ENCODE measurements at regions not wholly inside any gene's neighbourhood (a gene's known extent, or its start where the extent isn't known, plus 50 kb on each side); places are given as distances from the start of the nearest gene placed in this dataset.

DNA sequence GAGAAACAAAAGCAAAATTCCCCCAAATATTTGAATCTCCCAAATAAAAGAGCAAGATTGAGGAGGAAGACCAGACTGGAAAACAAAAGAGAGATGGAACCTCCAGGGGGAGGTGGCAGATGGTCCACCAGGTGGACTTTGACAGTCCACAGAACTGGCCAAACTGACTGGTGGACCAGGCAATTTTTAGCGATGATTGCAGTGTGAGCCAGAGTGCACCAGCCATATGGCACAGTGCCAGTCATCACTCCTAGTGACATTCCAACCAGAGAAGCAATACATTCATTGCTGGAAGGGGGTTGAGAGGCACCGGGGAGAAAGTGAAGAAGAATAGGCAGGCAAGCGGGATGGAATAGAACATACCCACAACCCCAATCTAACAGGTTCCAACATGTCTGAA is 182.9 kb downstream of the EXOC5 start:
- no peak overlapping the region for H3K27ac ChIP-seq (ENCODE audit: low read length)
- no peaks in the 10 kb centered on the region for H3K79me2 ChIP-seq (replicated peaks; ENCODE audit: insufficient read depth, low read length)
- no peaks in the 10 kb centered on the region for H3K36me3 ChIP-seq (ENCODE audit: insufficient read depth, low read length)
- no peaks in the 10 kb centered on the region for H3K9me2 ChIP-seq (ENCODE audit: insufficient read depth, low read length)
- no peaks in the 10 kb centered on the region for H3K9me3 ChIP-seq (ENCODE audit: low read length)
- H3K4me3 ChIP-seq (ENCODE audit: low read length), result no peak overlapping the region
- TF ChIP-seq POLR2AphosphoS5 (IDR thresholded peaks at IDR 0.05) (no peak), MXI1 (conservative IDR thresholded peaks at IDR 0.05; ENCODE audit: poor library complexity, severe bottlenecking) (no peak), EP300 (conservative IDR thresholded peaks at IDR 0.05; ENCODE audit: poor library complexity, severe bottlenecking) (no peak), EZH2 (IDR thresholded peaks at IDR 0.05; ENCODE audit: borderline replicate concordance, insufficient read depth, low read length, poor library complexity, severe bottlenecking) (no peak), CTCF (IDR thresholded peaks at IDR 0.05; ENCODE audit: poor library complexity, severe bottlenecking) (no peak), SMC3 (conservative IDR thresholded peaks at IDR 0.05; ENCODE audit: poor library complexity) (no peak), REST (IDR thresholded peaks at IDR 0.05; ENCODE audit: borderline replicate concordance) (no peak)
- no peaks in the 10 kb centered on the region for H4K20me1 ChIP-seq (ENCODE audit: insufficient read depth)
- H3K4me2 ChIP-seq (ENCODE audit: low read length), result no peak overlapping the region
- H3F3A ChIP-seq (ENCODE audit: insufficient read depth, low read length, poor library complexity, severe bottlenecking), result no peaks in the 10 kb centered on the region
- no peak overlapping the region for H3K9ac ChIP-seq (ENCODE audit: low read length)
- no peak overlapping the region for H2AFZ ChIP-seq (ENCODE audit: low read depth, low read length)
- no peaks in the 10 kb centered on the region for H3K27me3 ChIP-seq (ENCODE audit: insufficient read depth, low read depth, low read length)

DNA sequence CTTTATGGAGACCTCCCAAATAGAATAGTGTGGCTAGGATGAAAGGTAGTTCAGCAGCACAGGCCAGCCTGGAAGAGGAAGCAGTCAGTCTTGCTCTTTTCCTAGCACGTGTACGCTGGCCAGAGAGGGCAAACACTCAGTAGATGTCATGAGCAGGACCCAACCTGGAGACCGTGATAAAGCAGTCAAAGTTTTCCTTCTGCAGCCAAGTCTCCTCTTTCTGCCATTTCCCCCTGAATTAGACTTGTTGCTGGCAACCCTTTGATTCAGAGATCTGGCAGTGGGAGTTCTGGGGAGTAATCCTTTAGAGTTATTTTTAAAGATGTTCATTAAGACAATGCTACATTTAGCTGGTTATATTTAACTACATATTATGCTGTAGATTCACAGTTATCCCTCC is 183.7 kb downstream of the EXOC5 start:
- TF ChIP-seq MXI1 (conservative IDR thresholded peaks at IDR 0.05; ENCODE audit: poor library complexity, severe bottlenecking) (no peak), TAF1 (IDR thresholded peaks at IDR 0.05; ENCODE audit: low read depth) (no peak), EZH2 (IDR thresholded peaks at IDR 0.05; ENCODE audit: borderline replicate concordance, insufficient read depth, low read length, poor library complexity, severe bottlenecking) (no peak), POLR2AphosphoS5 (IDR thresholded peaks at IDR 0.05) (no peak), EP300 (conservative IDR thresholded peaks at IDR 0.05; ENCODE audit: poor library complexity, severe bottlenecking) (no peak), REST (IDR thresholded peaks at IDR 0.05; ENCODE audit: borderline replicate concordance) (no peak)
- no peaks in the 10 kb centered on the region for H3K36me3 ChIP-seq (ENCODE audit: insufficient read depth, low read length)
- no peaks in the 10 kb centered on the region for H3K9me2 ChIP-seq (ENCODE audit: insufficient read depth, low read length)
- no peak overlapping the region for H3K27ac ChIP-seq (ENCODE audit: low read length)
- no peak overlapping the region for H2AFZ ChIP-seq (ENCODE audit: low read depth, low read length)
- no peak overlapping the region for H3K4me2 ChIP-seq (ENCODE audit: low read length)
- no peaks in the 10 kb centered on the region for H3K79me2 ChIP-seq (replicated peaks; ENCODE audit: insufficient read depth, low read length)
- H3K27me3 ChIP-seq (ENCODE audit: insufficient read depth, low read depth, low read length), result no peaks in the 10 kb centered on the region
- H3F3A ChIP-seq (ENCODE audit: insufficient read depth, low read length, poor library complexity, severe bottlenecking), result no peaks in the 10 kb centered on the region
- no peak overlapping the region for H3K9ac ChIP-seq (ENCODE audit: low read length)
- H3K9me3 ChIP-seq (ENCODE audit: low read length), result no peaks in the 10 kb centered on the region
- H4K20me1 ChIP-seq (ENCODE audit: insufficient read depth), result no peaks in the 10 kb centered on the region
- H3K4me3 ChIP-seq (ENCODE audit: low read length), result no peak overlapping the region

All from neural cell (in vitro differentiated cells).